Adrenal gland (tissue), 9 donors: ENCODE measurements at regions not wholly inside any gene's neighbourhood (a gene's known extent, or its start where the extent isn't known, plus 50 kb on each side); places are given as distances from the start of the nearest gene placed in this dataset.

Experiments used
- DNase-seq, 7 donors: peaks; one replicate each; pipeline ENCODE4 v3.0.0-alpha.2; 2019 to 2020
- H3K27ac ChIP-seq, 5 donors: fragments of 200-600 bp; sonication (generic) in 4 of 5; 1 replicate in 3 of 5; 2 replicates in 2 of 5; pipeline versions ENCODE4 v1.5.1 to v1.8.0; 2016 to 2020; ENCODE audit warnings: mild to moderate bottlenecking in 1 of 5
- H3K27me3 ChIP-seq: fragments of 200-600 bp; 2 replicates; pipeline ENCODE4 v1.8.0; 2021
- H3K36me3 ChIP-seq, 2 donors: fragments of 200-600 bp; replicated peaks in 1 of 2; 1 replicate in 1 of 2; 2 replicates in 1 of 2; pipeline versions ENCODE4 v1.5.1 to v1.8.0; 2018 to 2022
- H3K4me1 ChIP-seq, 2 donors: fragments of 200-600 bp; replicated peaks in 1 of 2; 1 replicate in 1 of 2; 2 replicates in 1 of 2; pipeline versions ENCODE4 v1.5.1 to v1.8.0; 2018 to 2021
- H3K4me3 ChIP-seq, 4 donors: fragments of 200-600 bp; sonication (generic) in 3 of 4; one replicate each; pipeline ENCODE4 v1.5.1; 2016 to 2018
- H3K9me3 ChIP-seq, 3 donors: fragments of 200-600 bp; sonication (generic) in 1 of 3; replicated peaks in 1 of 3; 1 replicate in 2 of 3; 2 replicates in 1 of 3; pipeline versions ENCODE4 v1.5.1 to v1.8.0; 2016 to 2021
- POLR2A ChIP-seq, 2 donors: fragments of 450-650 bp; IDR thresholded peaks; one replicate each; pipeline ENCODE4 v1.6.1; 2017; ENCODE audit warnings: antibody characterized with exemption in 2 of 2, mild to moderate bottlenecking in 2 of 2, moderate library complexity in 1 of 2
- WGBS, 4 donors: extraction: QIAGEN DNeasy Blood & Tissue Kit in 2 of 4; methylation state at CpG; one replicate each; pipeline versions ENCODE4 v1.1.5 to v1.1.7; 2013 to 2017; 5-methylcytosine and 5-hydroxymethylcytosine counted together
- intact Hi-C, 2 donors: fragments of 100-400 bp; cut with DNase I; formaldehyde crosslinking; loops; one replicate each; pipeline versions ENCODE4 v1.14.1 to v1.15.0; 2022 to 2023
- TF ChIP-seq, protein P1 (sequence below), 6 experiments: fragments of 450-650 bp in 4 of 6; fragments of 200-600 bp in 2 of 6; sonication (generic) in 1 of 6; IDR thresholded peaks; 1 replicate in 5 of 6; 2 replicates in 1 of 6; pipeline versions ENCODE4 v1.5.1 to v1.8.0; 2016 to 2021; ENCODE audit warnings: antibody characterized with exemption in 6 of 6, mild to moderate bottlenecking in 2 of 6, moderate library complexity in 1 of 6
- donor health status: healthy with polysubstance abuse.
- donor health status: Bipolar disorder and iron deficiency.
- donor health status: DM: yes; HTN: yes; CAD: no.
- donor health status: DM: no; HTN: no; CAD: no.
- donor health status: DM: no; HTN: no; CAD: no.

DNA sequence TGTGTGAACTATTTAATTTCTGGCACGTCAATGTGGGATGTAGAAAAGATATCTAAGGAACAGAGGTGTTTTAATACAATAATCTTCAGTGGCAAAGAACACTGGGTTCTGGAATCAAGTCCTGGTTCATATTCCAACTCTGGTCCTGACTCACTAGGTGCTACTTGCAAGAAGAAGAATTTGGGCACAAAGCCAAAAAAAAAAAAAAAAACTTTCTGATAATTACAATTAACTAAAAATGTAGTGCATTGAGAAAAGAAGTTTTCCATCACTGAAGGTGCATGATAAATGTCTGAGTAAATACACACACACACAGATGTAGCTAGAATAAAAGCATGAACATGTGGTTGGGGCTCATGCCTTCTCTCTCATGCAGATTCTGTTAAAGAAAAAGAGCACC, 424.4 kb upstream of the REG3G start:
- Histone ChIP-seq H3K9me3 (no peaks in the 10 kb centered on the region), H3K27ac (no peak overlapping the region), H3K4me3 (no peak overlapping the region), H3K36me3 (no peaks in the 10 kb centered on the region), H3K27me3 (no peaks in the 10 kb centered on the region), H3K4me1 (no peaks in the 10 kb centered on the region)
- 76 to 93% (median 88%) methylated on average over 1 of the region's 1 CpG for WGBS, 4 donors
- intact Hi-C loops = no loop called here
- TF ChIP-seq POLR2A (IDR thresholded peaks at IDR 0.05) = no peak
- TF ChIP-seq, protein P1, sequence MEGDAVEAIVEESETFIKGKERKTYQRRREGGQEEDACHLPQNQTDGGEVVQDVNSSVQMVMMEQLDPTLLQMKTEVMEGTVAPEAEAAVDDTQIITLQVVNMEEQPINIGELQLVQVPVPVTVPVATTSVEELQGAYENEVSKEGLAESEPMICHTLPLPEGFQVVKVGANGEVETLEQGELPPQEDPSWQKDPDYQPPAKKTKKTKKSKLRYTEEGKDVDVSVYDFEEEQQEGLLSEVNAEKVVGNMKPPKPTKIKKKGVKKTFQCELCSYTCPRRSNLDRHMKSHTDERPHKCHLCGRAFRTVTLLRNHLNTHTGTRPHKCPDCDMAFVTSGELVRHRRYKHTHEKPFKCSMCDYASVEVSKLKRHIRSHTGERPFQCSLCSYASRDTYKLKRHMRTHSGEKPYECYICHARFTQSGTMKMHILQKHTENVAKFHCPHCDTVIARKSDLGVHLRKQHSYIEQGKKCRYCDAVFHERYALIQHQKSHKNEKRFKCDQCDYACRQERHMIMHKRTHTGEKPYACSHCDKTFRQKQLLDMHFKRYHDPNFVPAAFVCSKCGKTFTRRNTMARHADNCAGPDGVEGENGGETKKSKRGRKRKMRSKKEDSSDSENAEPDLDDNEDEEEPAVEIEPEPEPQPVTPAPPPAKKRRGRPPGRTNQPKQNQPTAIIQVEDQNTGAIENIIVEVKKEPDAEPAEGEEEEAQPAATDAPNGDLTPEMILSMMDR (IDR thresholded peaks at IDR 0.05) = no peak
- no peak for DNase-seq

DNA sequence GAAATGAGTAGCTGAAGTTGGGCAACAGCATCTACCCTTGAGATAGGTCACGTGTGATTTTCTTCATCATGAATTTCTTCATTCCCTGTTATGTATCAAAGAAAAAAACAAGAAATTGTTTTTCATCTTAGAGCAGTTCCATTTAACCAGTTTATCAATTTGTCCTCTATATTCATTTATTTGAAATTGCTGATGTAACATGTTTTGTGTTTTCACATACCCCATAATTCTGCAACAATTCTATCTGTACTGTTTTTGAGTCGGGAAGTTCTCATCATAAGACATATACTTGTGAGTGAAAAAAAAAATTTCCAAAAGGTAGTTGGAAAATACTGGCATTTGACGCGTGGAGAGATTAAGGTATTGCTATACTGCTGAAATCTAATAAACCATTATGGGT, 422.6 kb upstream of the REG3G start:
- Histone ChIP-seq H3K4me3 (no peak overlapping the region), H3K27ac (no peak overlapping the region), H3K9me3 (no peaks in the 10 kb centered on the region), H3K27me3 (no peaks in the 10 kb centered on the region), H3K36me3 (no peaks in the 10 kb centered on the region), H3K4me1 (no peaks in the 10 kb centered on the region)
- TF ChIP-seq, protein P1 (IDR thresholded peaks at IDR 0.05) = no peak
- TF ChIP-seq POLR2A (IDR thresholded peaks at IDR 0.05) = no peak
- 85 to 94% (median 90%) methylated on average over 4 of the region's 4 CpGs for WGBS, 4 donors
- intact Hi-C loops = no loop called here
- DNase-seq = no peak

DNA sequence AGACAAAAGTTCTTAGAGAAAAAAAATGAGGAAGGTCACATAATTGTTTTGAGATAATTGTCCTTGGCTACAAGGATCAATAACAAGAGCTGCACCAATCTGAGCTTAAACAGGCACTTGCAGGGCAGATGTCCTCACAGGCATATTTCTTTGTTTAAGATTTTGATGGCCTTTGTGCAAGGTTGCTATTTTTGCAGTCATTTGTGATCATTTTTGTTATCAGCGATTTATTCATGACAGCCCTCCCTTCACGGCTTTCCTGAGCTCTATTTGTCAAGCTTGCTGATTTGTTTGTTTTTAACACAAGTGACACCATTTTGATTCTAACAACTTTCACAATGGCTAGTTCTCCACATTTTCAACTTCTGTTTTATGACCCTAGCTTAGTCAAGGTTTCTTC, 418.6 kb upstream of the REG3G start:
- H3K4me1 ChIP-seq = no peaks in the 10 kb centered on the region
- H3K27ac ChIP-seq = no peak overlapping the region
- H3K27me3 ChIP-seq = no peaks in the 10 kb centered on the region
- H3K36me3 ChIP-seq = no peaks in the 10 kb centered on the region
- TF ChIP-seq POLR2A (IDR thresholded peaks at IDR 0.05) = no peak
- TF ChIP-seq, protein P1 (IDR thresholded peaks at IDR 0.05) = no peak
- DNase-seq = no peak
- WGBS, 4 donors = 13 to 19% (median 17%) methylated on average over 2 of the region's 2 CpGs
- intact Hi-C loops = no loop called here
- H3K4me3 ChIP-seq = no peak overlapping the region
- no peaks in the 10 kb centered on the region for H3K9me3 ChIP-seq

DNA sequence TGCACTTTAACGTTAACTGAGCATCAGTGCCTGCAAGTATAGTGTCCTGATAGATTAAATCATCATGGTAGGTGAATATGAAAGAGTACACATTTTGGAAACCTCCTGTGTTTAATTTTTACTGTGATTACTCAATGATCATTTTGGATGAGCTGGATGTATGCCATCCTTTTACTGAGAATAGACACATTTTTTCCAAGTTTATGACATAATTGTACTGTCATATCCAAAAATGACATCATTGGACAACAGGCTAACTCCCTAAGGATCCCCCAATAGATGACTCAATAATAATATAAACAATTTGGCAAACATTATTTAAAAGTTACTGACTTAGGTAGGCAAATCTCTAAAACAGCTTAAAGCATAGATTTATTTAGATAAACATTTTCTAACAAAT, 410.8 kb upstream of the REG3G start:
- WGBS, 4 donors = 69 to 82% (median 79%) methylated on average over 1 of the region's 1 CpG
- H3K27ac ChIP-seq = no peak overlapping the region

More for the DNA sequence above, 410.8 kb upstream of the REG3G start:
- DNase-seq = no peak
- no peak for TF ChIP-seq POLR2A (IDR thresholded peaks at IDR 0.05)
- TF ChIP-seq, protein P1 (IDR thresholded peaks at IDR 0.05) = no peak
- Histone ChIP-seq H3K9me3 (no peaks in the 10 kb centered on the region), H3K27me3 (no peaks in the 10 kb centered on the region), H3K4me3 (no peak overlapping the region), H3K36me3 (no peaks in the 10 kb centered on the region), H3K4me1 (no peaks in the 10 kb centered on the region)
- intact Hi-C loops = no loop called here
